ENCODE measurements at regions not wholly inside any gene's neighbourhood (a gene's known extent, or its start where the extent isn't known, plus 50 kb on each side); places are given as distances from the start of the nearest gene placed in this dataset.

GRCh38 chr13:56283262-56283828 lies 857.4 kb upstream of the PRR20A start:
- no peak for TF ChIP-seq CTCF (IDR thresholded peaks at IDR 0.05; ENCODE audit: low read depth, low read length)
- H3K4me3 ChIP-seq (replicated peaks in 1 of 2; ENCODE audit: low read depth in 2 of 2, low read length in 2 of 2), result no peak overlapping the region
- DNase-seq (ENCODE audit: low read depth in 2 of 2), result no peak

GRCh38 chr13:56299650-56300049 lies 841.1 kb upstream of the PRR20A start:
- H3K4me3 ChIP-seq (replicated peaks in 1 of 2; ENCODE audit: low read depth in 2 of 2, low read length in 2 of 2), result no peak overlapping the region
- no peak for DNase-seq (ENCODE audit: low read depth in 2 of 2)
- no peak for TF ChIP-seq CTCF (IDR thresholded peaks at IDR 0.05; ENCODE audit: low read depth, low read length)

- TF ChIP-seq CTCF (IDR thresholded peaks at IDR 0.05; ENCODE audit: low read depth, low read length), result no peak
- H3K4me3 ChIP-seq (replicated peaks in 1 of 2; ENCODE audit: low read depth in 2 of 2, low read length in 2 of 2), result no peak overlapping the region
- no peak for DNase-seq (ENCODE audit: low read depth in 2 of 2)
These were observed 826.0 kb upstream of the PRR20A start for GRCh38 chr13:56314765-56315164.

- TF ChIP-seq CTCF (IDR thresholded peaks at IDR 0.05; ENCODE audit: low read depth, low read length), result no peak
- H3K4me3 ChIP-seq (replicated peaks in 1 of 2; ENCODE audit: low read depth in 2 of 2, low read length in 2 of 2), result no peak overlapping the region
- no peak for DNase-seq (ENCODE audit: low read depth in 2 of 2)
These were observed 822.9 kb upstream of the PRR20A start for GRCh38 chr13:56317841-56318240.

- TF ChIP-seq CTCF (IDR thresholded peaks at IDR 0.05; ENCODE audit: low read depth, low read length), result no peak
- H3K4me3 ChIP-seq (replicated peaks in 1 of 2; ENCODE audit: low read depth in 2 of 2, low read length in 2 of 2), result no peak overlapping the region
- no peak for DNase-seq (ENCODE audit: low read depth in 2 of 2)
These were observed 808.0 kb upstream of the PRR20A start for GRCh38 chr13:56332671-56333070.

GRCh38 chr13:56335775-56336174 lies 804.9 kb upstream of the PRR20A start:
- no peak for DNase-seq (ENCODE audit: low read depth in 2 of 2)

More at GRCh38 chr13:56335775-56336174, 804.9 kb upstream of the PRR20A start:
- no peak for TF ChIP-seq CTCF (IDR thresholded peaks at IDR 0.05; ENCODE audit: low read depth, low read length)
- no peak overlapping the region for H3K4me3 ChIP-seq (replicated peaks in 1 of 2; ENCODE audit: low read depth in 2 of 2, low read length in 2 of 2)

Data from cardiac fibroblast (primary cell).